ENCODE measurements at regions not wholly inside any gene's neighbourhood (a gene's known extent, or its start where the extent isn't known, plus 50 kb on each side); places are given as distances from the start of the nearest gene placed in this dataset.

DNA sequence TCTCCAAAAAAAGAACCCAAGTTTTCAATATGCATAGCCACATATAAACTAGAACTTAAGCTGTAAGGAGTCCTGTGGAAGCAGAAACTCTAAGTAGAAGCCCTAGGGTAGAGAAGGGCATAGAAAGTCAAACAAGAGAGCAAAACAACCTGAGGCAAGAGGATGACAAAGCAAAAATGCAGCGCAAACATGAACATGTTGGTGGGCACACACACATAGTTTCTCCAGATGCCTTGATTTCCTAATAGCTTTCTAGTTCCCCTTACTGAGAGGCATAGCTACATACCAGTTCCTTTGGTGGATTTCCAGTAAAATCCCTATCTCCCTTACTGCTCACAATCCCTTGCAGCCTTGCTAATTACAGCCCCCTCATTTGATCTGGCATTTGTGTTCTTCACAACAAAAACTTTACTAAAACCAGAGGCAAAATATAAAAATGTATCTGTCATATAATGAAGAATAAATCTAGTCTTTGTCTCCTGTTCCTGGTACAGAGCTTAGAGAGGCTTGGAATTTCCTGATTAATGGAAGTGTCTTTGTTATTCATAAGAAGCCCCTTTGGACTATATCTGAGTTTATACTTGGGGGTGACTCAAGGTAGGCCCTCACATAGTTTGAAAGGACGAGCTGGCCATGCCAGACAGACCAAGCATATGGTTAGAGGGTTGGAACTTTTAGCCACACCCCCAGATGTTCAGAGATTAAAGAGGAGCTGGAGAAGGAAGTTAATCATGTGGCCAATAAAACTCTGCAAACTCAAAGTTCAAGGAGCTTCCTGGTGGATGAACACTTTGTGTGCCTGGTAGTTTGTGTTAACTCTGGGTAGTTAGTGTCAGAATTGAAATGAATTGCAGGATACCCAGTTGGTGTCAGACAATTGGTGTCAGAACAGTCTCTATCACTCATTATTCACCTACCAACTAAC, 52.7 kb upstream of the ZCCHC13 start:
- Mint-ChIP-seq H3K27ac (no peak overlapping the region), H3K4me1 (ENCODE audit: low read depth) (no peaks in the 10 kb centered on the region)
- no peak for DNase-seq (ENCODE audit: low spot score)

DNA sequence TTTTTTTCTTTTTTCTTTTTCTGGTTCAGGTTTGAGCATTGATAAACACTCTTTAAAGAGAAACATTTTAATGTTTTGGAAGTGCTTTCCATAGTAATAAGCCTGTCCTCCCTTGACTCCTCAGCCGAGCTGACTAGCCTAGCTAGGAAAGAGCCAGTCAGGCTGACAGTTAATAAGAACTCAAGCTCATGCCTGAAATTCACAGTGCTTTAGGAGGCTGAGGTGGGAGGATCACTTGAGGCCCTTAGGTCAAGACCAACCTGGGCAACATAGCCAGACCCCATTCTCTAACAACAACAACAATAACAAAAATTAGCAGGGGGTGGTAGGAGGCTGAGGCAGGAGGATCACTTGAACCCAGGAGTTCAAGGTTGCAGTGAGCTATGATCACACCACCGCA, 53.4 kb upstream of the ZCCHC13 start:
- Mint-ChIP-seq H3K4me3 (no peak overlapping the region), H3K4me1 (ENCODE audit: low read depth) (no peaks in the 10 kb centered on the region), H3K9me3 (no peaks in the 10 kb centered on the region), H3K27me3 (ENCODE audit: low read depth) (no peaks in the 10 kb centered on the region), H3K27ac (no peak overlapping the region), H3K36me3 (ENCODE audit: low read depth) (peaks cover 13% of the 10 kb centered on the region)
- no peak for DNase-seq (ENCODE audit: low spot score)

More for the DNA sequence above, 52.7 kb upstream of the ZCCHC13 start:
- H3K9me3 Mint-ChIP-seq = no peaks in the 10 kb centered on the region
- H3K36me3 Mint-ChIP-seq (ENCODE audit: low read depth) = peaks cover 19% of the 10 kb centered on the region
- H3K27me3 Mint-ChIP-seq (ENCODE audit: low read depth) = no peaks in the 10 kb centered on the region
- no peak overlapping the region for H3K4me3 Mint-ChIP-seq

DNA sequence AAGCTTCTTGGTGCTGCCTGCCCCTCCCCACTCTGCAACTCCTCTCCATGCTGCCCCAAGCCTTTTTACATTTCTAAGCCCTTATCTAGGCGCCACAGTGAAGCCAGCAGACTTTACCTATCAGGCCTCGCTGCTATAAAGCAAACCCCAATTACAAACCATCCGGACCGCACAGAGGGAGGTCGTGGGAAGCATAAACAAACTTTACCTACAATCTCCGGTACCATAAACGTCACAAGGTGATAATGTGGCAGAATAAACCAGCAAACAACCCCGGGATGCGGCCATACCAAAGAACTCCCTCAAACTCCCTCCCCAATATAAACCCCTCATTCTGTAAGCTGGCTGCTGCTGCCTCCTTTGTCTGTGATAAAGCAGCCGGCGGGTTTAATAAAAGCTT, 54.0 kb upstream of the ZCCHC13 start:
- Mint-ChIP-seq H3K9me3 (no peaks in the 10 kb centered on the region), H3K27ac (no peak overlapping the region), H3K36me3 (ENCODE audit: low read depth) (peaks cover 16% of the 10 kb centered on the region), H3K4me1 (ENCODE audit: low read depth) (no peaks in the 10 kb centered on the region), H3K27me3 (ENCODE audit: low read depth) (no peaks in the 10 kb centered on the region), H3K4me3 (no peak overlapping the region)
- no peak for DNase-seq (ENCODE audit: low spot score)

- no peak for DNase-seq (ENCODE audit: low spot score)
- no peaks in the 10 kb centered on the region for H3K27me3 Mint-ChIP-seq (ENCODE audit: low read depth)
- peaks cover 17% of the 10 kb centered on the region for H3K36me3 Mint-ChIP-seq (ENCODE audit: low read depth)
- no peaks in the 10 kb centered on the region for H3K4me1 Mint-ChIP-seq (ENCODE audit: low read depth)
- H3K9me3 Mint-ChIP-seq = no peaks in the 10 kb centered on the region
- no peak overlapping the region for H3K27ac Mint-ChIP-seq
- no peak overlapping the region for H3K4me3 Mint-ChIP-seq
Observed at GRCh38 chrX:74248889-74249288, 55.1 kb upstream of the ZCCHC13 start.

DNA sequence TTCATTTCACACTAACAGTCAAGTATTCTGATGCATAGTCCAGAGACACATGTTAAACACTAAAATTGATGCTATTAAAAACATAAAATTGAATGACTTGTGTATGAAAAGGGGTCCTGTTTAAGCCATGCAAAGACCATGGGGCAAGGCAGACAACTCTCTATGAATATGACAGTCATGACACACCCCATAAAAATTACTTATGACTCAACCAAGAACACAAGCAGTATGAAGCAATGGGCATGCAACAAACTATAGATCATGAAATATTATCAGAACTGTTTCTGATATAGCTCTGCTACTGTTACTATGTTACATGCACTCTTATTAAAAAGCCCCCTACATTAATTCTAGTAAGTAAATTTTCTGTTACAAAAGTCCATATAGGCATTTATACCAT, 57.5 kb upstream of the ZCCHC13 start:
- Mint-ChIP-seq H3K4me1 (ENCODE audit: low read depth) (no peaks in the 10 kb centered on the region), H3K27me3 (ENCODE audit: low read depth) (no peaks in the 10 kb centered on the region), H3K4me3 (no peak overlapping the region), H3K36me3 (ENCODE audit: low read depth) (peaks cover 15% of the 10 kb centered on the region), H3K27ac (no peak overlapping the region), H3K9me3 (no peaks in the 10 kb centered on the region)
- DNase-seq (ENCODE audit: low spot score) = no peak

- Mint-ChIP-seq H3K4me3 (no peak overlapping the region), H3K27me3 (ENCODE audit: low read depth) (no peaks in the 10 kb centered on the region), H3K36me3 (ENCODE audit: low read depth) (peaks cover 21% of the 10 kb centered on the region), H3K4me1 (ENCODE audit: low read depth) (no peaks in the 10 kb centered on the region), H3K27ac (no peak overlapping the region), H3K9me3 (no peaks in the 10 kb centered on the region)
- no peak for DNase-seq (ENCODE audit: low spot score)
Observed at GRCh38 chrX:74242484-74243138, 61.4 kb upstream of the ZCCHC13 start.

GRCh38 chrX:74242050-74242449, 61.9 kb upstream of the ZCCHC13 start:
- H3K27ac Mint-ChIP-seq = no peak overlapping the region

DNA sequence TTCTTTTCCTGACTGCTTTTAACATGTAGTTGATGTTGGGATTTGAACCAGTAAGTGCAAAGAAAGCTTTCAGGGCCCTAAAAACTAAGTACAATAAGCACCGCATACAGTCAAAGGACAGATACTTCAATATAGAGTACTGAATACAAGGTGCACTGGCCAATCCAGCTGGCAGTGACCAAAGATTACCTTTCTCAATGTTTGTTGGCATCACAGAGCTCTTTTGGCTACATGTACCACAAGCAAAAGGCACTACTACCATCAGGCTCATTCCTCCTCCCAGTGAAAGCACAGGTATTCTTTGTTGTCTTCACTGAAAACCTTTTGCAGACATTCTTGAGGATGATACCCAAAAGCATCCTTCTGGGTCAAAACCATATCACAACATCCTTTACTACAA, 65.2 kb upstream of the ZCCHC13 start:
- H3K27ac Mint-ChIP-seq = no peak overlapping the region

More at GRCh38 chrX:74242050-74242449, 61.9 kb upstream of the ZCCHC13 start:
- peaks cover 19% of the 10 kb centered on the region for H3K36me3 Mint-ChIP-seq (ENCODE audit: low read depth)
- DNase-seq (ENCODE audit: low spot score) = no peak
- H3K9me3 Mint-ChIP-seq = no peaks in the 10 kb centered on the region
- no peak overlapping the region for H3K4me3 Mint-ChIP-seq
- no peaks in the 10 kb centered on the region for H3K4me1 Mint-ChIP-seq (ENCODE audit: low read depth)
- no peaks in the 10 kb centered on the region for H3K27me3 Mint-ChIP-seq (ENCODE audit: low read depth)

DNA sequence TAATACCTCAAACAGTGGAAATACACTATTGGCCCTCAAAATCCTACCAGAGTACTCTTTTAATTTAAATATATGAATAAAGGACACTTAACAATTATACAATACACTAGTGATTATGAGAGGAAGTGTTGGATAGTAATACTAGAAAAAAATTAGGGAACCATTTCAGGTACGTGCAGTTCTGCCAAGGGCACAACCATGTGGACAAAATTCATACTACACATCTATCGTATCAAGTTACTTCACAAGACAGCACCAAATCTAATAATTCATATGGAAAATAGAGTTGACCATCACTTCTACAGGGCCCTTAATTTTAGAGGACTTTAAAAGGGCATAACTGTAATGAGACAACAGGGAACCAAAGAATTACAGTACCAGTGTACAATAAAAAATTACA, 69.2 kb upstream of the ZCCHC13 start:
- Mint-ChIP-seq H3K36me3 (ENCODE audit: low read depth) (peaks cover 7% of the 10 kb centered on the region), H3K4me1 (ENCODE audit: low read depth) (no peaks in the 10 kb centered on the region), H3K27me3 (ENCODE audit: low read depth) (no peaks in the 10 kb centered on the region), H3K27ac (no peak overlapping the region), H3K9me3 (no peaks in the 10 kb centered on the region), H3K4me3 (no peak overlapping the region)
- no peak for DNase-seq (ENCODE audit: low spot score)

More for the DNA sequence above, 65.2 kb upstream of the ZCCHC13 start:
- DNase-seq (ENCODE audit: low spot score) = no peak
- H3K9me3 Mint-ChIP-seq = no peaks in the 10 kb centered on the region
- no peak overlapping the region for H3K4me3 Mint-ChIP-seq
- peaks cover 11% of the 10 kb centered on the region for H3K36me3 Mint-ChIP-seq (ENCODE audit: low read depth)
- H3K4me1 Mint-ChIP-seq (ENCODE audit: low read depth) = no peaks in the 10 kb centered on the region
- no peaks in the 10 kb centered on the region for H3K27me3 Mint-ChIP-seq (ENCODE audit: low read depth)

DNA sequence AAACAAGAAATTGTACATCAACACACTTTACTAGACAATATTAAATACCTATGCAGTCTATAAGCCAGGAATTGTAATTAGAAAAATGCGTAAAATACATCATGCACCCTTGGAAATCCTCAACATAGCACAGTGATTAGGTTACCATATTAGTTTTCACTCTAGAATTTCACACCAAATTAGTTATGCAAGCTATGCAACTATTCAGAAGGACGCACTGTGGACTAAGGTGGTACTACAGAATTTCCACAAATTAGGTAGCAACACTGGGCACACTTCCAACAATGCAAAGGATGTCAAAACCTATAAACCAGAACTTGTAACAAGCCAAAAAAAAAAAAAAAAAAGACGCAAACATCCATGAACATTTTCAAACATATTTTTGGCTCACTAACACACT, 71.1 kb upstream of the ZCCHC13 start:
- Mint-ChIP-seq H3K9me3 (no peaks in the 10 kb centered on the region), H3K4me3 (no peak overlapping the region), H3K36me3 (ENCODE audit: low read depth) (peaks cover 10% of the 10 kb centered on the region), H3K27me3 (ENCODE audit: low read depth) (no peaks in the 10 kb centered on the region), H3K4me1 (ENCODE audit: low read depth) (no peaks in the 10 kb centered on the region), H3K27ac (no peak overlapping the region)
- no peak for DNase-seq (ENCODE audit: low spot score)

DNA sequence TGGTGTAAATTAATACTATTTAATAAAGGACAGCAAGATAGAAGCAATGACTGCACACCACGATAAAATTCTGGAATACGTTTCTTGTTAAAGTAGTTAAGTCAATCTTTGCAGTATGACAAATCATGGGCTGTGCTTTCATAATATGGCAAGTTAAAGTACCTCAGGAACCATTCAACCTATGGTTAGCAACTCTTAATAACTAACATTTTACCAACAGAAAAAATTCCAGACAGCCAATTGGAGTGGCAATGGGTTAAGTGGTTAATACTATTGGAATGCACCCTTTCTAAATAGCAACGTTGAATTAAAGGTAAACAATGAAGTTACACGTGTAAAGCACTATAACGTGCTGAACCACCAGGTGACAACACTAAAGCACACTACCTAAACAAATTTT, 72.4 kb upstream of the ZCCHC13 start:
- Mint-ChIP-seq H3K36me3 (ENCODE audit: low read depth) (peaks cover 12% of the 10 kb centered on the region), H3K27me3 (ENCODE audit: low read depth) (no peaks in the 10 kb centered on the region), H3K4me1 (ENCODE audit: low read depth) (no peaks in the 10 kb centered on the region), H3K4me3 (no peak overlapping the region), H3K27ac (no peak overlapping the region), H3K9me3 (no peaks in the 10 kb centered on the region)
- DNase-seq (ENCODE audit: low spot score) = no peak

DNA sequence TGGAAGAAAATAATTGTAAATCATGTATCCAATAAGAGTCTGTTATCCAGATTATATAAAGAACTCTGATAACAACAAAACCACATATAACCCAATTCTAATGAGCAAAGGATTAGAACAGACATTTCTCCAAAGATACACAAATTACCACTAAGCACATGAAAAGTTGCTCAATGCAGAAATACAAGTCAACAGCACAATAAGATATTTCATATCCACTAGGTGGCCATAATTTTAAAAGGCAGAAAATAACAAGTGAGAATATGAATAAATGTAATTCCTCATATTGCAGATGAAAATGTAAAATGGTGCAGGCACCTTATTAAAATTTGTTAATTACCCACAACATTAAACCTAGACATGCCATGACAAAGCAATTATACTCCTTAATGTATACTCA, 73.9 kb upstream of the ZCCHC13 start:
- Mint-ChIP-seq H3K36me3 (ENCODE audit: low read depth) (peaks cover 20% of the 10 kb centered on the region), H3K27me3 (ENCODE audit: low read depth) (no peaks in the 10 kb centered on the region), H3K27ac (no peak overlapping the region), H3K9me3 (no peaks in the 10 kb centered on the region), H3K4me1 (ENCODE audit: low read depth) (no peaks in the 10 kb centered on the region), H3K4me3 (no peak overlapping the region)
- no peak for DNase-seq (ENCODE audit: low spot score)

GRCh38 chrX:74225111-74225510, 78.9 kb upstream of the ZCCHC13 start:
- Mint-ChIP-seq H3K4me1 (ENCODE audit: low read depth) (no peaks in the 10 kb centered on the region), H3K9me3 (no peaks in the 10 kb centered on the region), H3K27me3 (ENCODE audit: low read depth) (no peaks in the 10 kb centered on the region), H3K27ac (no peak overlapping the region), H3K36me3 (ENCODE audit: low read depth) (peaks cover 34% of the 10 kb centered on the region), H3K4me3 (no peak overlapping the region)
- no peak for DNase-seq (ENCODE audit: low spot score)

GRCh38 chrX:74220277-74220676, 83.7 kb upstream of the ZCCHC13 start:
- no peaks in the 10 kb centered on the region for H3K4me1 Mint-ChIP-seq (ENCODE audit: low read depth)
- no peak overlapping the region for H3K4me3 Mint-ChIP-seq
- H3K27ac Mint-ChIP-seq = no peak overlapping the region
- no peak for DNase-seq (ENCODE audit: low spot score)
- peaks cover 39% of the 10 kb centered on the region for H3K36me3 Mint-ChIP-seq (ENCODE audit: low read depth)
- no peaks in the 10 kb centered on the region for H3K9me3 Mint-ChIP-seq
- no peaks in the 10 kb centered on the region for H3K27me3 Mint-ChIP-seq (ENCODE audit: low read depth)

All from T-helper 2 cell treated with Interferon-gamma antibody and Interleukin-4, amounts not matched to agents 5 μg/mL and 100 μg/mL, for 36 hours (primary cell).